CD14-positive monocyte (primary cell): ENCODE measurements at regions not wholly inside any gene's neighbourhood (a gene's known extent, or its start where the extent isn't known, plus 50 kb on each side); places are given as distances from the start of the nearest gene placed in this dataset.

Experiments used
- DNase-seq, 3 donors: peaks; one replicate each; pipeline ENCODE4 v3.0.0-alpha.2; 2011 to 2022
- H2AFZ ChIP-seq: 2 replicates; pipeline ENCODE4 v1.6.0; 2012; ENCODE audit warnings: mild to moderate bottlenecking, low read depth, low read length, inconsistent platforms; ENCODE audit not compliant: insufficient read depth, poor library complexity, severe bottlenecking
- H3K27ac ChIP-seq, 2 donors: 1 replicate in 1 of 2; 2 replicates in 1 of 2; pipeline ENCODE4 v1.5.1; 2012 to 2013; ENCODE audit warnings: low read length in 2 of 2, control low read depth in 1 of 2, inconsistent platforms in 1 of 2, low read depth in 1 of 2, mild to moderate bottlenecking in 1 of 2
- H3K27me3 ChIP-seq, 2 donors: one replicate each; pipeline versions ENCODE4 v1.6.0 to v1.6.1; 2011 to 2013; ENCODE audit warnings: low read length in 2 of 2; ENCODE audit not compliant: control insufficient read depth in 2 of 2, insufficient read depth in 2 of 2
- H3K36me3 ChIP-seq, 2 donors: replicated peaks in 1 of 2; 1 replicate in 1 of 2; 2 replicates in 1 of 2; pipeline versions ENCODE4 v1.5.1 to v1.6.1; 2012 to 2013; ENCODE audit warnings: low read length in 2 of 2, control low read depth in 1 of 2, inconsistent platforms in 1 of 2, mild to moderate bottlenecking in 1 of 2; ENCODE audit not compliant: insufficient read depth in 2 of 2, control insufficient read depth in 1 of 2
- H3K4me1 ChIP-seq, 2 donors: 1 replicate in 1 of 2; 2 replicates in 1 of 2; pipeline versions ENCODE4 v1.5.1 to v1.6.1; 2012 to 2013; ENCODE audit warnings: low read length in 2 of 2, control low read depth in 1 of 2, inconsistent platforms in 1 of 2, mild to moderate bottlenecking in 1 of 2, moderate library complexity in 1 of 2; ENCODE audit not compliant: insufficient read depth in 2 of 2, control insufficient read depth in 1 of 2
- H3K4me2 ChIP-seq: replicated peaks from 2 replicates; pipeline ENCODE3; 2012; ENCODE audit warnings: low read length, moderate library complexity, mild to moderate bottlenecking; ENCODE audit not compliant: poor library complexity, severe bottlenecking; ENCODE audit errors: extremely low read depth
- H3K4me3 ChIP-seq, 3 experiments: fragments of 200-600 bp in 1 of 3; sonication (generic) in 1 of 3; replicated peaks in 1 of 3; 1 replicate in 2 of 3; 2 replicates in 1 of 3; pipeline ENCODE4 v1.5.1; 2011 to 2013; ENCODE audit warnings: low read length in 3 of 3, mild to moderate bottlenecking in 3 of 3, control low read depth in 2 of 3, low read depth in 2 of 3, inconsistent platforms in 1 of 3, moderate library complexity in 1 of 3
- H3K79me2 ChIP-seq: 2 replicates; pipeline ENCODE4 v1.6.0; 2012; ENCODE audit warnings: mild to moderate bottlenecking, control low read depth, inconsistent platforms, low read length, moderate library complexity; ENCODE audit not compliant: insufficient read depth
- H3K9ac ChIP-seq: 2 replicates; pipeline ENCODE4 v1.6.0; 2017; ENCODE audit warnings: low read length, mild to moderate bottlenecking; ENCODE audit not compliant: insufficient read depth, poor library complexity, severe bottlenecking
- H3K9me3 ChIP-seq, 2 donors: replicated peaks in 1 of 2; 1 replicate in 1 of 2; 2 replicates in 1 of 2; pipeline versions ENCODE4 v1.5.1 to v1.6.1; 2012 to 2013; ENCODE audit warnings: low read length in 2 of 2, control low read depth in 1 of 2; ENCODE audit not compliant: control insufficient read depth in 1 of 2, insufficient read depth in 1 of 2
- H4K20me1 ChIP-seq: 2 replicates; pipeline ENCODE4 v1.6.0; 2012; ENCODE audit warnings: mild to moderate bottlenecking, low read length, control low read depth, moderate library complexity; ENCODE audit not compliant: insufficient read depth
- H3K27ac Mint-ChIP-seq, 7 donors: one replicate each; pipeline ENCODE4 v1.8.0; 2020; ENCODE audit warnings: mild to moderate bottlenecking in 7 of 7, mixed read lengths in 7 of 7, moderate library complexity in 6 of 7, inconsistent platforms in 2 of 7
- H3K27me3 Mint-ChIP-seq, 3 donors: one replicate each; pipeline ENCODE4 v1.8.0; 2021 to 2022; ENCODE audit warnings: low read depth in 3 of 3, mild to moderate bottlenecking in 3 of 3, mixed read lengths in 3 of 3, moderate library complexity in 3 of 3, inconsistent platforms in 1 of 3
- H3K36me3 Mint-ChIP-seq, 2 donors: one replicate each; pipeline ENCODE4 v1.8.0; 2020; ENCODE audit warnings: mixed read lengths in 2 of 2, inconsistent platforms in 1 of 2, mild to moderate bottlenecking in 1 of 2
- H3K4me1 Mint-ChIP-seq: one replicate; pipeline ENCODE4 v1.8.0; 2020; ENCODE audit warnings: mild to moderate bottlenecking, mixed read lengths
- H3K4me3 Mint-ChIP-seq, 2 donors: one replicate each; pipeline ENCODE4 v1.8.0; 2020; ENCODE audit warnings: mild to moderate bottlenecking in 2 of 2, mixed read lengths in 2 of 2, moderate library complexity in 1 of 2
- H3K9me3 Mint-ChIP-seq, 7 donors: one replicate each; pipeline ENCODE4 v1.8.0; 2020 to 2022; ENCODE audit warnings: mixed read lengths in 7 of 7, mild to moderate bottlenecking in 6 of 7, moderate library complexity in 6 of 7, inconsistent platforms in 2 of 7
- WGBS: methylation state at CpG from one replicate; pipeline ENCODE4 v1.1.5; 2013; ENCODE audit warnings: missing lambda C conversion rate; ENCODE audit not compliant: insufficient coverage; 5-methylcytosine and 5-hydroxymethylcytosine counted together
- intact Hi-C, 2 donors: fragments of 100-400 bp; cut with micrococcal nuclease; formaldehyde crosslinking; loops; one replicate each; pipeline versions ENCODE4 v1.15.0 to v1.15.1; 2023
- TF ChIP-seq, protein P1 (sequence below): fragments of 200-600 bp; IDR thresholded peaks from one replicate; pipeline ENCODE4 v1.8.0; 2022; ENCODE audit warnings: antibody characterized with exemption, mild to moderate bottlenecking

DNA sequence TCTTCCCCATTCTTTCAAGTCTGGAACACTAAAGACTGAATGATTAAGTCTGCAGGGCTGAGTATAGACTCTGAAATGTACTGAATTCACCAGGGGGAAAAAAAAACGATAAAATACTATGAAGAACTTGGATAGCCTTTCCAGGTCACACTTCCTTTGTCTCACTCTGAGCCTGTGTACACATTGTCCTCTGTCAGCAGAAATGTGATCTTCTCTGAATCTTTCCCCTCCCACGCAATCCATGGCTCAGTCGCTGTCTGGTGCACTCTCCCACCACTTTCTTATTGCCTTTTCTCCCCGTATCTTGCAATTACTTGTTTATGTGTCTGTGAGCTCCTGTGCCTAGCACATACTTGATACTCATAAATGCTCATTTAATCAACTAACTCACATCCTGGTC lies 212.6 kb upstream of the RSPO3 start:
- Histone ChIP-seq H3K4me1 (no peaks in the 10 kb centered on the region), H3K4me3 (no peak overlapping the region), H3K79me2 (no peaks in the 10 kb centered on the region), H3K9ac (no peak overlapping the region), H4K20me1 (no peaks in the 10 kb centered on the region), H3K27ac (no peak overlapping the region), H3K4me2 (no peak overlapping the region), H3K9me3 (no peaks in the 10 kb centered on the region), H3K27me3 (no peaks in the 10 kb centered on the region), H2AFZ (no peak overlapping the region), H3K36me3 (no peaks in the 10 kb centered on the region)
- 93% methylated on average over 3 of the region's 4 CpGs for WGBS
- intact Hi-C loops, result no loop called here
- no peak for DNase-seq
- TF ChIP-seq, protein P1, sequence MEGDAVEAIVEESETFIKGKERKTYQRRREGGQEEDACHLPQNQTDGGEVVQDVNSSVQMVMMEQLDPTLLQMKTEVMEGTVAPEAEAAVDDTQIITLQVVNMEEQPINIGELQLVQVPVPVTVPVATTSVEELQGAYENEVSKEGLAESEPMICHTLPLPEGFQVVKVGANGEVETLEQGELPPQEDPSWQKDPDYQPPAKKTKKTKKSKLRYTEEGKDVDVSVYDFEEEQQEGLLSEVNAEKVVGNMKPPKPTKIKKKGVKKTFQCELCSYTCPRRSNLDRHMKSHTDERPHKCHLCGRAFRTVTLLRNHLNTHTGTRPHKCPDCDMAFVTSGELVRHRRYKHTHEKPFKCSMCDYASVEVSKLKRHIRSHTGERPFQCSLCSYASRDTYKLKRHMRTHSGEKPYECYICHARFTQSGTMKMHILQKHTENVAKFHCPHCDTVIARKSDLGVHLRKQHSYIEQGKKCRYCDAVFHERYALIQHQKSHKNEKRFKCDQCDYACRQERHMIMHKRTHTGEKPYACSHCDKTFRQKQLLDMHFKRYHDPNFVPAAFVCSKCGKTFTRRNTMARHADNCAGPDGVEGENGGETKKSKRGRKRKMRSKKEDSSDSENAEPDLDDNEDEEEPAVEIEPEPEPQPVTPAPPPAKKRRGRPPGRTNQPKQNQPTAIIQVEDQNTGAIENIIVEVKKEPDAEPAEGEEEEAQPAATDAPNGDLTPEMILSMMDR, result no peak
- Mint-ChIP-seq H3K27ac (no peak overlapping the region), H3K36me3 (no peaks in the 10 kb centered on the region), H3K4me3 (no peak overlapping the region), H3K4me1 (no peaks in the 10 kb centered on the region), H3K27me3 (no peaks in the 10 kb centered on the region), H3K9me3 (peaks cover 0 to 3% (median 0%) of the 10 kb centered on the region in 7 donors)

DNA sequence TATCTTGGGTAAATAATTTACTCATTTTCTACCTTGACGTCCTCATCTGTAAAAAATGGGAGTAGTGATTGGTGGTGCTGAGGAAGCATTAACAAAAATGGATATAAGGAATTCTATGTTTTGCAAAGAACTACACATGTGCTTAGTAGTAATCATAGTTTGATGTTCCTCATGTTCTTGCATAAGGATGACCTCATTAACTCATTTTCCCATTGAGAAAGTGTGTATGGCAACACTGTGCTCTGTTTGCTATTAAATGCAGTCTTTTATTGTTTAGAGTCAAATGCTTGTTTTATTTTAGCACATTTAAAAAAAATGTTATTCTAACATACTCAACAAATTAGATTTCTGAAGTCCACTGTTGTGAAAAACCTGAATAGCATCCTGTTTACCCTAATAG lies 211.2 kb upstream of the RSPO3 start:
- Mint-ChIP-seq H3K4me1 (no peaks in the 10 kb centered on the region), H3K9me3 (peaks cover 0 to 3% (median 0%) of the 10 kb centered on the region in 7 donors), H3K27me3 (no peaks in the 10 kb centered on the region), H3K4me3 (no peak overlapping the region), H3K27ac (no peak overlapping the region), H3K36me3 (no peaks in the 10 kb centered on the region)
- no peak overlapping the region for H3K4me3 ChIP-seq
- intact Hi-C loops, result no loop called here
- H3K79me2 ChIP-seq, result no peaks in the 10 kb centered on the region
- no peak overlapping the region for H2AFZ ChIP-seq
- no peak overlapping the region for H3K4me2 ChIP-seq
- H3K4me1 ChIP-seq, result no peaks in the 10 kb centered on the region
- DNase-seq, result no peak
- H3K27me3 ChIP-seq, result no peaks in the 10 kb centered on the region
- no peak overlapping the region for H3K9ac ChIP-seq
- H4K20me1 ChIP-seq, result no peaks in the 10 kb centered on the region
- H3K9me3 ChIP-seq, result no peaks in the 10 kb centered on the region
- H3K27ac ChIP-seq, result no peak overlapping the region
- no peaks in the 10 kb centered on the region for H3K36me3 ChIP-seq
- TF ChIP-seq, protein P1, result no peak
- no CpG with 5 or more reads among the region's 1 CpG for WGBS
